ENCODE measurements at regions not wholly inside any gene's neighbourhood (a gene's known extent, or its start where the extent isn't known, plus 50 kb on each side); places are given as distances from the start of the nearest gene placed in this dataset.

DNA sequence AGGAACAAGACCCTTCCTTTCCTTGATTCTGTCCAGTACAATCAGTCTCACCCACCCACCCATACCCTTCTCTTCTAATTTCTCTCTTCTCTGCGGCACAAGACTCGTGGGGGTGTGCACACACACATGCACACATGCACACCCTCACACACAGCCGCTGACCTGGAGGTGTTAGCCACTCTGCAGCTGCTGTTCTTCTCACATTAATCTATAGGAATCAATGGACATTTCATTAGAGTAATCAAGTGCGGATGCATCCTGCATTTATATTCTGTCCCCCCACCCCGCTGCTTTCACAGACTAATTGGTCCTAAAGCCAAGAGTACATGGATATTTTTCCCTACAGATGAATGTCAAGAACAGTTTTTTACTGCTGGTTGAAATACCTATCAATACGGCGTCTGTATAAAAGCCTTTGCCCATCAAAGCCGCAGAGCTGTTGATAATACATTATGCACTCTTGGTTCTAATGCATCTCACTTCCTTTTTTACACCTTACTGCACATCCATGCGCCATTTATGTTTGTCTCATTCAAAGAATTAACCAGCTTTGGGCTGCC, 186.5 kb upstream of the ONECUT1 start:
- TF ChIP-seq TAF1 (IDR thresholded peaks at IDR 0.05; ENCODE audit: borderline replicate concordance, low read depth, low read length) (no peak), RCOR1 (IDR thresholded peaks at IDR 0.05; ENCODE audit: low read length) (no peak), JUND (IDR thresholded peaks at IDR 0.05) (no peak), RXRA (IDR thresholded peaks at IDR 0.05; ENCODE audit: borderline replicate concordance, low read depth) (no peak), EP300 (IDR thresholded peaks at IDR 0.05; ENCODE audit: borderline replicate concordance in 1 of 2, low read depth in 1 of 2, low read length in 1 of 2) (no peak)
- TF ChIP-seq, protein P1, sequence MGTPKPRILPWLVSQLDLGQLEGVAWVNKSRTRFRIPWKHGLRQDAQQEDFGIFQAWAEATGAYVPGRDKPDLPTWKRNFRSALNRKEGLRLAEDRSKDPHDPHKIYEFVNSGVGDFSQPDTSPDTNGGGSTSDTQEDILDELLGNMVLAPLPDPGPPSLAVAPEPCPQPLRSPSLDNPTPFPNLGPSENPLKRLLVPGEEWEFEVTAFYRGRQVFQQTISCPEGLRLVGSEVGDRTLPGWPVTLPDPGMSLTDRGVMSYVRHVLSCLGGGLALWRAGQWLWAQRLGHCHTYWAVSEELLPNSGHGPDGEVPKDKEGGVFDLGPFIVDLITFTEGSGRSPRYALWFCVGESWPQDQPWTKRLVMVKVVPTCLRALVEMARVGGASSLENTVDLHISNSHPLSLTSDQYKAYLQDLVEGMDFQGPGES (IDR thresholded peaks at IDR 0.05; ENCODE audit: low read depth, low read length) = no peak
- TF ChIP-seq, protein P2, sequence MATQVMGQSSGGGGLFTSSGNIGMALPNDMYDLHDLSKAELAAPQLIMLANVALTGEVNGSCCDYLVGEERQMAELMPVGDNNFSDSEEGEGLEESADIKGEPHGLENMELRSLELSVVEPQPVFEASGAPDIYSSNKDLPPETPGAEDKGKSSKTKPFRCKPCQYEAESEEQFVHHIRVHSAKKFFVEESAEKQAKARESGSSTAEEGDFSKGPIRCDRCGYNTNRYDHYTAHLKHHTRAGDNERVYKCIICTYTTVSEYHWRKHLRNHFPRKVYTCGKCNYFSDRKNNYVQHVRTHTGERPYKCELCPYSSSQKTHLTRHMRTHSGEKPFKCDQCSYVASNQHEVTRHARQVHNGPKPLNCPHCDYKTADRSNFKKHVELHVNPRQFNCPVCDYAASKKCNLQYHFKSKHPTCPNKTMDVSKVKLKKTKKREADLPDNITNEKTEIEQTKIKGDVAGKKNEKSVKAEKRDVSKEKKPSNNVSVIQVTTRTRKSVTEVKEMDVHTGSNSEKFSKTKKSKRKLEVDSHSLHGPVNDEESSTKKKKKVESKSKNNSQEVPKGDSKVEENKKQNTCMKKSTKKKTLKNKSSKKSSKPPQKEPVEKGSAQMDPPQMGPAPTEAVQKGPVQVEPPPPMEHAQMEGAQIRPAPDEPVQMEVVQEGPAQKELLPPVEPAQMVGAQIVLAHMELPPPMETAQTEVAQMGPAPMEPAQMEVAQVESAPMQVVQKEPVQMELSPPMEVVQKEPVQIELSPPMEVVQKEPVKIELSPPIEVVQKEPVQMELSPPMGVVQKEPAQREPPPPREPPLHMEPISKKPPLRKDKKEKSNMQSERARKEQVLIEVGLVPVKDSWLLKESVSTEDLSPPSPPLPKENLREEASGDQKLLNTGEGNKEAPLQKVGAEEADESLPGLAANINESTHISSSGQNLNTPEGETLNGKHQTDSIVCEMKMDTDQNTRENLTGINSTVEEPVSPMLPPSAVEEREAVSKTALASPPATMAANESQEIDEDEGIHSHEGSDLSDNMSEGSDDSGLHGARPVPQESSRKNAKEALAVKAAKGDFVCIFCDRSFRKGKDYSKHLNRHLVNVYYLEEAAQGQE (IDR thresholded peaks at IDR 0.05; ENCODE audit: low read depth, low read length) = no peak
- no peaks in the 10 kb centered on the region for H3K9me2 ChIP-seq

DNA sequence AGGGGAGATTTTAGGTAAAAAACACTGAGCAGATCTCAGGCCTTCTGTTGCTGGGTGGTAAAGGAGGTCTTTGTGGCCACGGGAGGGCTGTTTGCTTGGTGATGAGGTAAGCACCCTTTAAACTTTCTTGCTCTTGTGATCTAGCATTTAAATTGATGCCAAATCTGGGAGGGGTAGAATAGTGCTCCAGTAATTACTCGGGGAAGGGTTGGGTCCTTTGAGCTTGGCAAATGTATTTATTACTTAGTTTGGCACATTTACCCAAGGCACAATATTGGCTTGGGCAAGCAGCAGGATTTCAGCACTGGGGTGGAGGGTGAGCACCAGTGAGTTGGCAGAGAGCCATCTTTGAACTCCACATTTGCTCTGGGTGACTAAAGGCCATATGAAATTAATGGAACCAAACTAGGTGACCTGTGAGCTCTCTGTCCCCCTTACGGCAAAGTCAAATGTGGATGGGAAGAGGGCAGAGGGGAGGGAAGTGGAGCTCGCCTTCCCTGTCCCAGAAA, 185.9 kb upstream of the ONECUT1 start:
- Histone ChIP-seq H3K27ac (ENCODE audit: low read depth in 2 of 2, low read length in 1 of 2) (no peak overlapping the region), H3K9me2 (no peaks in the 10 kb centered on the region), H3K27me3 (ENCODE audit: insufficient read depth) (peaks cover 16% of the 10 kb centered on the region; the same call in 1 of the 2 replicates), H3K9me3 (no peaks in the 10 kb centered on the region), H3F3A (replicated peaks; ENCODE audit: insufficient read depth) (no peaks in the 10 kb centered on the region), H3K9ac (no peak overlapping the region), H3K4me3 (ENCODE audit: low read depth in 2 of 2, low read length in 1 of 2) (no peak overlapping the region), H3K36me3 (replicated peaks in 1 of 2; ENCODE audit: control insufficient read depth in 1 of 2, insufficient read depth in 2 of 2, low read length in 1 of 2) (no peaks in the 10 kb centered on the region), H3K4me1 (ENCODE audit: control insufficient read depth in 1 of 2, insufficient read depth in 2 of 2, low read depth in 1 of 2, low read length in 1 of 2) (no peaks in the 10 kb centered on the region), H4K20me1 (ENCODE audit: insufficient read depth) (no peaks in the 10 kb centered on the region), H3K79me2 (ENCODE audit: insufficient read depth) (no peaks in the 10 kb centered on the region), H3K4me2 (no peak overlapping the region), H2AFZ (ENCODE audit: low read depth) (no peak overlapping the region)
- CTCF ChIA-PET = no interaction called here
- DNase-seq = no peak
- TF ChIP-seq RCOR1 (IDR thresholded peaks at IDR 0.05; ENCODE audit: low read length) = no peak
- TF ChIP-seq FOXM1 (IDR thresholded peaks at IDR 0.05; ENCODE audit: low read depth) = no peak
- TF ChIP-seq, protein P1 (IDR thresholded peaks at IDR 0.05; ENCODE audit: low read depth, low read length) = no peak
- TF ChIP-seq RAD21 (IDR thresholded peaks at IDR 0.05; ENCODE audit: low read length) = no peak
- no peak for TF ChIP-seq GABPA (IDR thresholded peaks at IDR 0.05; ENCODE audit: low read depth)
- no peak for TF ChIP-seq NFIC (IDR thresholded peaks at IDR 0.05; ENCODE audit: borderline replicate concordance)
- TF ChIP-seq ELF1 (IDR thresholded peaks at IDR 0.05) = no peak
- no peak for TF ChIP-seq TCF12 (IDR thresholded peaks at IDR 0.05)
- TF ChIP-seq FOXJ3 (CRISPR knock-in tag; IDR thresholded peaks at IDR 0.05) = no peak
- no peak for TF ChIP-seq SIN3A (IDR thresholded peaks at IDR 0.05; ENCODE audit: borderline replicate concordance, low read depth, low read length)
- no peak for TF ChIP-seq GATA2 (CRISPR knock-in tag; IDR thresholded peaks at IDR 0.05)
- TF ChIP-seq EP300 (IDR thresholded peaks at IDR 0.05; ENCODE audit: borderline replicate concordance in 1 of 2, low read depth in 1 of 2, low read length in 1 of 2) = no peak
- WGBS (ENCODE audit: low lambda C conversion rate) = 7% methylated on average over 4 of the region's 4 CpGs
- POLR2A ChIA-PET = no interaction called here

More for the DNA sequence above, 186.5 kb upstream of the ONECUT1 start:
- no peaks in the 10 kb centered on the region for H3K4me1 ChIP-seq (ENCODE audit: control insufficient read depth in 1 of 2, insufficient read depth in 2 of 2, low read depth in 1 of 2, low read length in 1 of 2)
- ChIA-PET POLR2A (no interaction called here), CTCF (no interaction called here)
- H3K27ac ChIP-seq (ENCODE audit: low read depth in 2 of 2, low read length in 1 of 2) = no peak overlapping the region
- peaks cover 16% of the 10 kb centered on the region; the same call in 1 of the 2 replicates for H3K27me3 ChIP-seq (ENCODE audit: insufficient read depth)
- H3K9me3 ChIP-seq = no peaks in the 10 kb centered on the region
- H3F3A ChIP-seq (replicated peaks; ENCODE audit: insufficient read depth) = no peaks in the 10 kb centered on the region
- no peaks in the 10 kb centered on the region for H3K79me2 ChIP-seq (ENCODE audit: insufficient read depth)
- no peak overlapping the region for H2AFZ ChIP-seq (ENCODE audit: low read depth)
- no peak overlapping the region for H3K4me3 ChIP-seq (ENCODE audit: low read depth in 2 of 2, low read length in 1 of 2)
- H3K9ac ChIP-seq = no peak overlapping the region
- H4K20me1 ChIP-seq (ENCODE audit: insufficient read depth) = no peaks in the 10 kb centered on the region
- DNase-seq = no peak
- 12% methylated on average over 9 of the region's 9 CpGs for WGBS (ENCODE audit: low lambda C conversion rate)
- no peak overlapping the region for H3K4me2 ChIP-seq
- no peaks in the 10 kb centered on the region for H3K36me3 ChIP-seq (replicated peaks in 1 of 2; ENCODE audit: control insufficient read depth in 1 of 2, insufficient read depth in 2 of 2, low read length in 1 of 2)

Measured in SK-N-SH (cell line).